ENCODE measurements at regions not wholly inside any gene's neighbourhood (a gene's known extent, or its start where the extent isn't known, plus 50 kb on each side); places are given as distances from the start of the nearest gene placed in this dataset.

DNA sequence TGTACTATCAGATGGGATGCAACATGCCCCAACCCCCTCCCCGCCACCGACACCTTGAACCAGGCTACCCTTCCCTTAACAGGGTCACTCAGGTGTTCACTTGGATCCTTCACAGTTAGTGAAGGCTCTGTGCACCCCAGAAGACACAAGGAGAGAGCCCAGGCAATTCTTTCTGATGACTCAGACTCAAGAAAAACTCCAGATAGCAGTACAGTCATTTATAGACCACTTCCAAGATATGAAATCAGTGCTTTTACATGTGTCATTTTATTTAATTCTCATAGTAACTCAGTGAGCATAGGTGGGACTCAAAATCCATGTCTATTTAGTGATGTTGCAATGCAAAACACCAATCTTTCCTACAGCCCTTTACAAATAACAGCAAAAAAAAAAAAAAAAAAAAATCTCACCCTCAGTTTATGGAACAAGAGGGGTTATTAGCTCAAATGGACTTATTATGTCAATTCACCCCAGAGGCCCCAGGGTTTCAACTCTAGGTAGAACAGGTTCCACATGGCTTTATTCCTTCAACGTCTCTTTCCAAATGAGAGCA lies 71.9 kb downstream of the FOXD1 start:
- TF ChIP-seq FOXM1 (IDR thresholded peaks at IDR 0.05; ENCODE audit: borderline replicate concordance, low read depth) (no peak), YY1 (IDR thresholded peaks at IDR 0.05; ENCODE audit: low read depth) (no peak), EGR1 (IDR thresholded peaks at IDR 0.05) (no peak), EP300 (IDR thresholded peaks at IDR 0.05; ENCODE audit: borderline replicate concordance) (no peak), USF1 (IDR thresholded peaks at IDR 0.05) (no peak), RAD21 (IDR thresholded peaks at IDR 0.05; ENCODE audit: low read depth) (no peak), TAF1 (IDR thresholded peaks at IDR 0.05; ENCODE audit: low read depth) (no peak), TEAD4 (IDR thresholded peaks at IDR 0.05) (no peak), TCF12 (IDR thresholded peaks at IDR 0.05; ENCODE audit: low read depth) (no peak), CREB1 (IDR thresholded peaks at IDR 0.05; ENCODE audit: low read depth) (no peak), REST (IDR thresholded peaks at IDR 0.05; ENCODE audit: low read depth) (no peak), ZBTB7A (IDR thresholded peaks at IDR 0.05; ENCODE audit: low read depth) (no peak)

Data from Ishikawa (cell line).